HG03439 (cell line): ENCODE measurements at regions not wholly inside any gene's neighbourhood (a gene's known extent, or its start where the extent isn't known, plus 50 kb on each side); places are given as distances from the start of the nearest gene placed in this dataset.
"Not testable (repeated sequence)": the region's sequence is repeated elsewhere in the genome, so short reads cannot be mapped to it uniquely, and the experiment has no call there.

Experiments
- ATAC-seq: cut with Tn5 transposase; IDR thresholded peaks from one replicate; pipeline ENCODE4 v1.9.1; 2021; ENCODE audit warnings: mild to moderate bottlenecking, moderate library complexity; ENCODE audit not compliant: unreplicated experiment

GRCh38 chr4:97016186-97016907 is 1126.9 kb downstream of the STPG2 start:
- no peak for ATAC-seq

DNA sequence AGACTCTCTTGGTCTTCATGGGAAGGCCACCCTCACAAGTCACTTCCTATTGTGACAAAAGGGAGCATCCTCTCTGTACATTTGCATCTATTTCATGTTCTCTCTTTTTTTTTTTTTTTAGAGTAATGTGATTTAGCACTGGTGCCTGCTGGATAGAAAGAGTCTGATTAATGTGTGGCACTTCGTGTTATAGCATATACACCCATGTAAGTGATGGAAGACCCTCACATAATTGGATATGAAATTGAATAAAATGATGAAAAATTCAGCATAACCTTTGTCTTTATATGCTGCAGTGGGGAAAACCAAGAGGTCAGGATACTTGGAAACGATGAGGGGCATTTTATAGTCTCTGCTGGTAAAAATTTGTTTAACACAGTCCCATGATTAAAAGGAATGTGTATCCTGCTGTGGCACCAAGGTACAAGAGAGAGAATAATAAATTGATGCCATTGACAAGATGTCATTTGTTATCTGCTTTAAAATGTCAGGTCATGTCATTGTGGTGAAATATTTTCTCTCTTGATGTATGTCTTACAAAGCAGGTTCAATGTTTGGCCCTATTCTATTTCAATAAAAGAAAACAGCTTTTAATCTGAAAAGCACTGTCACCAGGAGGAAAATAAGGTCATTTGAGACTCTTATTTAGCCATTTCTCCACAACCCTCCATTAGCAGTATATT is 1115.4 kb downstream of the STPG2 start:
- ATAC-seq = no peak

GRCh38 chr4:97028785-97029184 is 1114.5 kb downstream of the STPG2 start:
- no peak for ATAC-seq

DNA sequence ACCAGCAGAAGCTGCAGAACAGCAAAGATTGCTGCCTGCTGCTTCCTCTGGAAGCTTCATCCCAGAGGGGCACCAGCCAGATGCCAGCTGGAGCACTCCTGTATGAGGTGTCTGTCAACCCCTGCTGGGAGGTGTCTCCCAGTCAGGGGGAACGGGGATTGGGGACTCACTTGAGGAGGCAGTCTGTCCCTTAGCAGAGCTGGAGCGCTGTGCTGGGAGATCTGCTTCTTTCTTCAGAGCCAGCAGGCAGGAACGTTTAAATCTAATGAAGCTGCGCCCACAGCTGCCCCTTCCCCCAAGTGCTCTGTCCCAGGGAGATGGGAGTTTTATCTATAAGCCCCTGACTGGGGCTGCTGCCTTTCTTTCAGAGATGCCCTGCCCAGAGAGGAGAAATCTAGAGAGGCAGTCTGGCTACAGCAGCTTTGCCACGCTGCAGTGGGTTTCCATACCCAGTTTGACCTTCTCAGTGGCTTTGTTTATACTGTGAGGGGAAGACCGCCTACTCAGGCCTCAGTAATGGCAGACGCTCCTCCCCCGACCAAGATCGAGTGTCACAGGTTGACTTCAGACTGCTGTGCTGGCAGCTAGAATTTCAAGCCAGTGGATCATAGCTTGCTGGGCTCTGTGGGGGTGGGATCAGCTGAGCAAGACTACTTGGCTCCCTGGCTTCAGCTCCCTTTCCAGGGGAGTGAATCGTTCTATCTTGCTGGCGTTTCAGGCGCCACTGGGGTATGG is 1105.7 kb downstream of the STPG2 start:
- ATAC-seq = not testable (repeated sequence)

DNA sequence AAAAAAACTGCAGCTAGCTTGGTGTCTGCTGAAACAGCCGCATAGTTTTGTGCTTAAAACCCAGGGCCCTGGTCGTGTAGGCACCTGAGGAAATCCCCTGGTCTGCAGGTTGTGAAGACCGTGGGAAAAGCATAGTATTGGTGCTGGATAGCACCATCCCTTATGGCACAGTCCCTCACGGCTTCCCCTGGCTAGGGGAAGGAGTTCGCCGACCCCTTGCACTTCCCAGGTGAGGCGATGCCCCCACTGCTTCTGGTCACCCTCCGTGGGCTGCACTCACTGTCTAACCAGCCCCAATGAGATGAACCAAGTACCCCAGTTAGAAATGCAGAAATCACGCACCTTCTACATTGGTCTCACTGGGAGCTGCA is 1105.1 kb downstream of the STPG2 start:
- no peak for ATAC-seq

GRCh38 chr4:97072666-97073065 is 1070.6 kb downstream of the STPG2 start:
- ATAC-seq = no peak

DNA sequence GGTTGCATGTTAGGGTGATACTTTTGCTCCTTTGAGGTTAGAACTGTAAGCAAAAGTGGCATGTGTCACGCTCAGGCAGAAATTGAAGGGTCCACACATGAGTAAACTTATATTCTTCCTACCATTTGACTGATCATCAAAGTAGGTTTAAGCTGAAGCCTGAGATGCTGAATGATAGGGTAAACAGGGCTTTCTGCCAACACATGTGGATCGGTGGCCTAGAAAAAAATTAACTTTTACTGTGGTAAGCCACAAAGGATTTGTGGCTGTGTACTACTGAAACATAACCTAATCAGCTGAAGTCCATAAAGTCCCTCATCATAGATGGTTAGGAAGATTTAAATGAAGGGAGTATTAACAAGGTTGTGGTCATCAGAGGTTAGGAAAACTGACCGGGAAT is 1070.1 kb downstream of the STPG2 start:
- no peak for ATAC-seq

DNA sequence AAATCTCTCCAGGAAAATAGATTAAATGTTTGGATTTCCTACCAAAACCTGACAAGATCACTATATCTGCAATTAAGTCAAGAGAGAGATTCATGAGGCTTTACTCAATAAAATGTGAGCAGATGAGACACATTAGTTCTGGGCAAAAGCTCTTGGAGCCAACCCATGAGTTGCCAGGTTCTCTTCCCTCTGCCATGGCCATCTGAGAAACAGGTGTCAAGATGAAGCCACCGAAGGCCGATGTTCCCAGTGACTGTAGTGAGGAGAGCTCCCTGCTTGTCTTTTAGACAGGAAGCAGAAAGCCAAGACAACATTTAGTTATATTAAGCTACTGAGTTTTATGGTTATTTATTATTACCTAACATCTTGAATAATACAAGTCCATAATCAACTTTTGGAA is 1068.7 kb downstream of the STPG2 start:
- ATAC-seq = no peak

DNA sequence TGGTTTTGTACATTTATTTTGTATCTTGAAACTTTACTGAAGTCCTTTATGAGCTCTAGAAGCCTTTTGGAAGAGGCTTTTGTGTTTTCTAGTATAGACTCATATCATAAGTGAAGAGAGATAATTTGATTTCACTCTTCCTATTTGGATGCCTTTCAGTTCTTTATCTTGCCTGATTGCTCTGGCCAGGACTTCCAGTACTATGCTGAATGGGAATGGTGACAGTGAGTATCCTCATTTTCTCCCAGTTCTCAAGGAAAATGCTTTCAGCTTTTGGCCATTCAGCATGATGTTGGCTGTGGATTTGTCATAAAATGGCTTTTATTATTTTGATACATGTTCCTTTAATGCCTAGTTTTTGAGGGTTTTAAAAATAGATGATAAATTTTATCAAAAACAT is 1061.3 kb downstream of the STPG2 start:
- no peak for ATAC-seq

DNA sequence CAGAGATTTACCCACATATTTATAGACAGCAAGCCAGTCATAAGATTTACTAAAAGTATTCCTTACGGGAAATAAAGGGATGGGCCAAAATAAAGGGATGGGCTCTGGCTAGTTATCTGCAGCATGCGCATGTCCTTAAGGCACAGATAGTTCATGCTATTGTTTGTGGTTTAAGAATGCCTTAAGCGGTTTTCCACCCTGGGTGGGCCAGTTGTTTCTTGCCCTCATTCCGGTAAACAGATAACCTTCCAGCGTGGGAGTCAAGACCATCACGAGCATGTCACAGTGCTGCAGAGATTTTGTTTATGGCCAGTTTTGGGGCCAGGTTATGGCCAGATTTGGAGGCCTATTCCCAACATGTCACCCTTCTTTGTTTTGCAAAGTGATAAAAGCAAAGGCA is 1046.2 kb downstream of the STPG2 start:
- ATAC-seq = not testable (repeated sequence)

DNA sequence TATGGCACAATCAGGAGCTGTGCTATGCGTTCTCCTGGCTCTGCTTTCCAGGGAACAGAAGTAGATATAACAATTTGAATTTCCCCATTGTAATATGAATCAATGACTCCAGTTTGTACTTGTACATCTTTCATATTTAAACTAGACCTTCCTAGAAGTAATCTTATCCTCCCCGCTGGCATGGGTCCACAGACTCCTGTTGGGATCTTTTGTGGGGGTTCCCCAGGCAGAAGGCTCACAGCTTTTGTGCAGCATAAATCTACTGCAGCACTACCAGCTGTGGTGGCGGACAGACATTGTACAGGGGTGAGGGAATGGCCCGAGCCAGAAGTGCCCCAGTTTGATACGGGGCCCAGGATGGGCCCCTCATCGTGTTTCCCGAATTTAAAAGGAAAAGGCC is 1042.1 kb downstream of the STPG2 start:
- ATAC-seq = not testable (repeated sequence)

DNA sequence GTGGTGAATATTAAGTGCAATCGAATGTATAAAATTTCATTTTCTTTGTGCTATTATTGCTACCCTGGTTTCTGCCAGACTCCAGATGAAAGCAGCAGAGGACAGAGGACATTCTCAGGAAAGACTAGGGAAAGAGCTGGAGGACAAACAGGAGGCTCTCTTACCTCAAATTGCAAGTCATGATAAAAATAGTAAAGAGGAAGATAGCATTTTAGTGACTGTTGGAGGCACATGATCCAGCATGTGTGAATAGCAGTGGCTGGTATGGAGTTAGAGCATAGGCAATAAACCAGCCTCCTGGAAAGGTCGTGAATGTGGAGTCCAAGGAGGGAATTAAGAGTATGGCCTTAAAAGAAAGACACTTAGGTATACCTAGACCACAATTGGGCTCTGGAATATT is 1040.0 kb downstream of the STPG2 start:
- no peak for ATAC-seq

DNA sequence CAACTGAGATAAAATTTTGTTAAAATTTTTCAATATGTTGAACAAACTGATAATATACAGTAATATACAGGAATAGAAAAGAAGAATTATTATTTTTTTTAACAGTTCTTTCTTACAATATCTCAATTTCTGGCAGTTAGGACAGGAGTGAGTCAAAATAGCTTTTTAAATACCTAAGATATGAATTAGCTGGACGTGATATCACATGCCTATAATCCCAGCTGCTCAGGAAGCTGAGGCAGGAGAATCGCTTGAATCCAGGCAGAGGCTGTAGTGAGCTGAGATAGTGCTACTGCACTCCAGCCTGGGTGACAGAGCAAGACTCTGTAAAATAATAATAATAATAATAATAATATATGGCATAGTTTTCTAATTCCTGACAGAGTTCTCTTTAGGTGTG is 1039.3 kb downstream of the STPG2 start:
- ATAC-seq = no peak

GRCh38 chr4:97104666-97105065 is 1038.6 kb downstream of the STPG2 start:
- ATAC-seq = no peak

DNA sequence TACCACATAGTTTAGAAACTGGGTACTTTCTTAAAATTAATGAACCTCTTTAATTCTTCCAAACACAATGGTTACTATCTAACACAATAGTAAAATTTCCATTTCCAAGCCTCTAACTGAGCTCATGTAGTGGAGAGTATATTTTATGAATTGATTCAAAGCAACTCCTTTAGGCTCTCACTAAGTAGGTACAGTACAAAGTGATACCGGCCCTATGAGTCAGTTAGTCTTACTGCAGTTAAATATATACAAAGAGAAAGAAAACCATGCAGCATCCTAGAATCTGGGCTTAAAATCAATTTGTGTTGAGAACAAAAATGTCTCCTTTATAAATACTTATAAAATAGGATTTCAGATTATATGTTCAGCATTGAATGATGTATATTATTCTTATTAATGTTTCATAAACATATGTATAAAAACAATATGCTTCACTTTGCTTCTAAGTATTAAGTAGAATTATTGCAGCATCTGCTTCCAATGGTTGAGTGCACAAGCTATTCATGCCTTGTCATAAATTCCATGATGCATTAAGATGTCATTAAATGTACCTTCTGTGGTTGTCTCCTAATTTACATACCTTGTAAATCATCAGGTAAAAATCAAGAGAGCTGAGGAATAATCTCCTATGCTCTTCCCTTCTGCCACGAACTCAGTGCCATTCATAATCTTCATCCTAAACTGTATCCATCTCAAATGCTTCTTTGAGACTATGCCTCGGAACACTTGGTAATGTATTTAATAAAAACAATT is 1037.8 kb downstream of the STPG2 start:
- no peak for ATAC-seq

- no peak for ATAC-seq
These were observed 1037.1 kb downstream of the STPG2 start for GRCh38 chr4:97106161-97106560.

DNA sequence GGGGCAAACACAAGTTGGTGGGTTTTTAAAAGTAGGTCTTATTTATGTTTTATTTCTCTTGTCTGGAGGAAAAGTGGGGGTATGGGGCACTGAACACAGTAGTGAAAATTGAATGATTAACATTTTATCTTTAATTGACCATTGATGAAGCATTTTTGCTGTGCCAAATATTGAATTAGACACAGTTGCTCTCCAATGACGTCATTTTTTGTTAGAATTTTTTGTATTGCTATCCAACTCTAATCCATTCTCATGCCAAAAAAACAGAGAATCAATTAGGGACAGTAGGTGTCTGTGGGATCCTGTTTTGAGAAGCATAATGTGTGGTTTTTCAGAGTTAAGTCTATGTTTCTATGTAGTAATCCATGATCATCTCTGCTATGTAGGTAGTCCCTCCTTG is 1032.8 kb downstream of the STPG2 start:
- ATAC-seq = no peak

GRCh38 chr4:97116511-97116910 is 1026.8 kb downstream of the STPG2 start:
- no peak for ATAC-seq

DNA sequence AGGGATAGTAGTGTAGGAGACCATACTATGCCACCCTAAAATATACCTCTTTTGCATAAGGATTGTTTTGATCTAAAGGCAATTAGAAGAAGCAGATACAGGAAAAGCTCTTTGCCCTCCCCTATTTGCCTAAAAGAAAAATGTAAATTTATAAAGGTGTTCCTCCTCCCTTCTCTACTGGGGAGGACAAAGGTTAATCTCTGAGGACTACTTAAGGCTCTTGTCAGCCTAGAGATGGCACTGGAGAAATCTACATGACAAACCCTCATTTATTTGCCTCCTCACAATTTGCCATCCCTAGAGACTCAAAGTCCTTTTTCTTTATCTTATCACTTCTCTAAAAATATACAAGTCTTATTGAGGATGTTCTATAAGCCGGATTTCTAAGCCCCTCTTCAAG is 1021.8 kb downstream of the STPG2 start:
- no peak for ATAC-seq

- ATAC-seq = no peak
These were observed 1019.7 kb downstream of the STPG2 start for GRCh38 chr4:97123573-97123972.

- ATAC-seq = no peak
These were observed 1010.8 kb downstream of the STPG2 start for GRCh38 chr4:97132435-97132834.
